ENCODE measurements at regions not wholly inside any gene's neighbourhood (a gene's known extent, or its start where the extent isn't known, plus 50 kb on each side); places are given as distances from the start of the nearest gene placed in this dataset.

- DNase-seq (ENCODE audit: low read depth): no peak
- no peak for TF ChIP-seq CTCF (conservative IDR thresholded peaks at IDR 0.05; ENCODE audit: low read depth, low read length)
- H3K4me3 ChIP-seq (ENCODE audit: low read length): no peak overlapping the region
Measured at GRCh38 chr11:110798201-110798900, 86.1 kb upstream of the ARHGAP20 start.

DNA sequence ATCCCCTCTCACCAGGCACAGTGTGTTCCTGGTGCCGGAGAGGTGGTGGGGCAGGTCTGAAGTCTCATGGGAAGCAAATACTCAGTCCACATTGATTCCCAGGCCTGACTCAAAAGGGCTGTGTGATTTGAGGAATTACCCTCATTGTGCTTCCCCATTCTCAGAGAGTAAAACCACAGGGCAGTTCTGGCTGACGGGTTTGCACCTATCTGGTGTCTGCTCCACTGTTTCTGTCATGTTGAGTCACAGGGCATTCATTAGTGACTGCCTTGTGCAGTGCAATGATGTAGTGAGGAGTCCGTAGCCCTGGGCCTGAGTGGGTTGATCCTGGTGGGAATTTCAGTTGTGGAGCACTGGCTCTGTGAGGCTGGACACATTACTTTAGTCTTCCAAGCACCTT, 85.2 kb upstream of the ARHGAP20 start:
- TF ChIP-seq CTCF (conservative IDR thresholded peaks at IDR 0.05; ENCODE audit: low read depth, low read length): no peak
- no peak for DNase-seq (ENCODE audit: low read depth)
- no peak overlapping the region for H3K4me3 ChIP-seq (ENCODE audit: low read length)

GRCh38 chr11:110795112-110795624, 82.9 kb upstream of the ARHGAP20 start:
- TF ChIP-seq CTCF (conservative IDR thresholded peaks at IDR 0.05; ENCODE audit: low read depth, low read length): no peak
- no peak for DNase-seq (ENCODE audit: low read depth)

GRCh38 chr11:110793556-110793955, 81.3 kb upstream of the ARHGAP20 start:
- no peak overlapping the region for H3K4me3 ChIP-seq (ENCODE audit: low read length)
- no peak for TF ChIP-seq CTCF (conservative IDR thresholded peaks at IDR 0.05; ENCODE audit: low read depth, low read length)
- DNase-seq (ENCODE audit: low read depth): no peak

More at GRCh38 chr11:110795112-110795624, 82.9 kb upstream of the ARHGAP20 start:
- no peak overlapping the region for H3K4me3 ChIP-seq (ENCODE audit: low read length)

DNA sequence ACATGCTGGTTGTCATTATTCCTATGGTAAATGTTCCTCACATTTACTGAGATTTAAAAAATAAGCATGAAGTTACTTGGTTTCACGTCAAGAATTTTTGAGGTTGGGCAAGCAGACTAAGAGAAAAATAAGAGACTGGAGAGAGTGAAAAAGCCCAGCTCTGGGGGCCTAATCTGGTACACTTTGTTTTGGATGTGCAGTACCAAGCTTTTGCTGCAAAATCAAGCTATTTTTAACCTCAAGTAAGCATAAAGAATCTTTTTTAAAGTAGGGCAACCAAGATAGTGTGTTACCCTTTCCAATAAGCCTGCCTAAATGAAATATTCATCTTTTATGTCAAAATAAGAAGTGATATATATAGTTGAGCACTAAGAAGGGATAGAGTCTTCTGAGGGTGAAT, 79.4 kb upstream of the ARHGAP20 start:
- no peak for TF ChIP-seq CTCF (conservative IDR thresholded peaks at IDR 0.05; ENCODE audit: low read depth, low read length)
- DNase-seq (ENCODE audit: low read depth): no peak
- H3K4me3 ChIP-seq (ENCODE audit: low read length): no peak overlapping the region

GRCh38 chr11:110787680-110788079, 75.4 kb upstream of the ARHGAP20 start:
- no peak overlapping the region for H3K4me3 ChIP-seq (ENCODE audit: low read length)
- no peak for DNase-seq (ENCODE audit: low read depth)
- no peak for TF ChIP-seq CTCF (conservative IDR thresholded peaks at IDR 0.05; ENCODE audit: low read depth, low read length)

GRCh38 chr11:110786226-110786902, 74.1 kb upstream of the ARHGAP20 start:
- no peak for DNase-seq (ENCODE audit: low read depth)
- TF ChIP-seq CTCF (conservative IDR thresholded peaks at IDR 0.05; ENCODE audit: low read depth, low read length): no peak
- no peak overlapping the region for H3K4me3 ChIP-seq (ENCODE audit: low read length)
